Chondrocyte (in vitro differentiated cells): ENCODE measurements at regions not wholly inside any gene's neighbourhood (a gene's known extent, or its start where the extent isn't known, plus 50 kb on each side); places are given as distances from the start of the nearest gene placed in this dataset.
A peak's percentile ranks its signal among the peaks of the same experiment; 100 is the strongest.

Experiments
- DNase-seq: peaks from one replicate; pipeline ENCODE4 v3.0.0; 2021; ENCODE audit warnings: mixed read lengths, low spot score
- H3K27ac Mint-ChIP-seq: one replicate; pipeline ENCODE4 v1.8.0; 2021; ENCODE audit warnings: mild to moderate bottlenecking, moderate library complexity, mixed read lengths; ENCODE audit not compliant: unreplicated experiment
- H3K27me3 Mint-ChIP-seq: 2 replicates; pipeline ENCODE4 v1.8.0; 2021; ENCODE audit warnings: low read depth, mixed read lengths
- H3K36me3 Mint-ChIP-seq: 2 replicates; pipeline ENCODE4 v1.8.0; 2021; ENCODE audit warnings: low read depth, mixed read lengths
- H3K4me1 Mint-ChIP-seq: 2 replicates; pipeline ENCODE4 v1.8.0; 2021; ENCODE audit warnings: low read depth, mild to moderate bottlenecking, mixed read lengths
- H3K4me3 Mint-ChIP-seq: one replicate; pipeline ENCODE4 v1.8.0; 2021; ENCODE audit warnings: mild to moderate bottlenecking, moderate library complexity, mixed read lengths; ENCODE audit not compliant: unreplicated experiment
- H3K9me3 Mint-ChIP-seq: 2 replicates; pipeline ENCODE4 v1.8.0; 2021; ENCODE audit warnings: low read depth, mixed read lengths
- CTCF ChIP-seq: fragments of 200-600 bp; sonication (generic); IDR thresholded peaks from 2 replicates; pipeline ENCODE4 v1.5.0; 2021; ENCODE audit warnings: antibody characterized with exemption, mild to moderate bottlenecking, moderate library complexity

GRCh38 chr1:83691953-83692500, 306.9 kb downstream of the TTLL7 start:
- H3K36me3 Mint-ChIP-seq = peaks cover 8% of the 10 kb centered on the region
- H3K4me1 Mint-ChIP-seq = peaks cover 31% of the 10 kb centered on the region
- H3K27ac Mint-ChIP-seq = no peak overlapping the region
- no peak for DNase-seq
- peak overlapping the region; percentile 71 for H3K4me3 Mint-ChIP-seq
- peaks cover 18% of the 10 kb centered on the region for H3K9me3 Mint-ChIP-seq
- TF ChIP-seq CTCF = no peak
- no peaks in the 10 kb centered on the region for H3K27me3 Mint-ChIP-seq

- no peak for DNase-seq
- Mint-ChIP-seq H3K4me1 (peaks cover 31% of the 10 kb centered on the region), H3K9me3 (peaks cover 21% of the 10 kb centered on the region), H3K27me3 (no peaks in the 10 kb centered on the region), H3K36me3 (peaks cover 10% of the 10 kb centered on the region), H3K4me3 (no peak overlapping the region), H3K27ac (no peak overlapping the region)
- TF ChIP-seq CTCF = no peak
These were observed 308.7 kb downstream of the TTLL7 start for GRCh38 chr1:83689921-83690868.

GRCh38 chr1:83682132-83682531, 316.8 kb downstream of the TTLL7 start:
- peaks cover 2% of the 10 kb centered on the region for H3K27me3 Mint-ChIP-seq
- peaks cover 2% of the 10 kb centered on the region for H3K36me3 Mint-ChIP-seq
- H3K4me3 Mint-ChIP-seq = no peak overlapping the region
- TF ChIP-seq CTCF = no peak
- no peaks in the 10 kb centered on the region for H3K4me1 Mint-ChIP-seq
- peaks cover 3% of the 10 kb centered on the region for H3K9me3 Mint-ChIP-seq
- no peak for DNase-seq
- H3K27ac Mint-ChIP-seq = no peak overlapping the region

GRCh38 chr1:83676106-83676505, 322.8 kb downstream of the TTLL7 start:
- Mint-ChIP-seq H3K4me3 (no peak overlapping the region), H3K27me3 (peaks cover 2% of the 10 kb centered on the region), H3K4me1 (peaks cover 2% of the 10 kb centered on the region), H3K27ac (no peak overlapping the region), H3K36me3 (no peaks in the 10 kb centered on the region), H3K9me3 (no peaks in the 10 kb centered on the region)
- TF ChIP-seq CTCF = no peak
- DNase-seq = no peak

- no peak for TF ChIP-seq CTCF
- peaks cover 6% of the 10 kb centered on the region for H3K9me3 Mint-ChIP-seq
- no peaks in the 10 kb centered on the region for H3K36me3 Mint-ChIP-seq
- no peak overlapping the region for H3K4me3 Mint-ChIP-seq
- H3K4me1 Mint-ChIP-seq = peaks cover 2% of the 10 kb centered on the region
- no peak overlapping the region for H3K27ac Mint-ChIP-seq
- H3K27me3 Mint-ChIP-seq = no peaks in the 10 kb centered on the region
- no peak for DNase-seq
These were observed 325.6 kb downstream of the TTLL7 start for GRCh38 chr1:83673312-83673711.
